ENCODE measurements at regions not wholly inside any gene's neighbourhood (a gene's known extent, or its start where the extent isn't known, plus 50 kb on each side); places are given as distances from the start of the nearest gene placed in this dataset.

GRCh38 chr9:85118990-85119755 lies 449.6 kb downstream of the NTRK2 start:
- Histone ChIP-seq H3K9ac (ENCODE audit: low read length) (no peak overlapping the region), H3K4me3 (ENCODE audit: low read length) (no peak overlapping the region), H3K9me3 (ENCODE audit: low read length) (no peaks in the 10 kb centered on the region), H3K4me1 (ENCODE audit: low read length) (no peaks in the 10 kb centered on the region), H3K27ac (ENCODE audit: low read length) (no peak overlapping the region), H3K79me2 (ENCODE audit: low read length) (no peaks in the 10 kb centered on the region), H3K27me3 (ENCODE audit: low read length) (no peaks in the 10 kb centered on the region), H4K20me1 (ENCODE audit: insufficient read depth, low read depth, low read length) (no peaks in the 10 kb centered on the region), H2AFZ (ENCODE audit: low read length) (no peak overlapping the region), H3K9me2 (replicated peaks; ENCODE audit: insufficient read depth, low read length) (no peaks in the 10 kb centered on the region), H3K36me3 (ENCODE audit: insufficient read depth, low read length) (no peaks in the 10 kb centered on the region), H3K4me2 (ENCODE audit: low read depth, low read length, poor library complexity, severe bottlenecking) (no peak overlapping the region)
- DNase-seq = no peak

- no peak for DNase-seq
- no peak overlapping the region for H3K4me2 ChIP-seq (ENCODE audit: low read depth, low read length, poor library complexity, severe bottlenecking)
- H4K20me1 ChIP-seq (ENCODE audit: insufficient read depth, low read depth, low read length) = no peaks in the 10 kb centered on the region
- H3K27me3 ChIP-seq (ENCODE audit: low read length) = no peaks in the 10 kb centered on the region
- H2AFZ ChIP-seq (ENCODE audit: low read length) = no peak overlapping the region
- no peak overlapping the region for H3K9ac ChIP-seq (ENCODE audit: low read length)
- H3K4me3 ChIP-seq (ENCODE audit: low read length) = no peak overlapping the region
- no peaks in the 10 kb centered on the region for H3K36me3 ChIP-seq (ENCODE audit: insufficient read depth, low read length)
- H3K9me3 ChIP-seq (ENCODE audit: low read length) = no peaks in the 10 kb centered on the region
- H3K79me2 ChIP-seq (ENCODE audit: low read length) = no peaks in the 10 kb centered on the region
- H3K4me1 ChIP-seq (ENCODE audit: low read length) = no peaks in the 10 kb centered on the region
- no peaks in the 10 kb centered on the region for H3K9me2 ChIP-seq (replicated peaks; ENCODE audit: insufficient read depth, low read length)
- H3K27ac ChIP-seq (ENCODE audit: low read length) = no peak overlapping the region
These were observed 448.3 kb downstream of the NTRK2 start for GRCh38 chr9:85117831-85118230.

- Histone ChIP-seq H3K4me1 (ENCODE audit: low read length) (no peaks in the 10 kb centered on the region), H3K79me2 (ENCODE audit: low read length) (no peaks in the 10 kb centered on the region), H3K27ac (ENCODE audit: low read length) (no peak overlapping the region), H2AFZ (ENCODE audit: low read length) (no peak overlapping the region), H3K27me3 (ENCODE audit: low read length) (no peaks in the 10 kb centered on the region), H3K4me3 (ENCODE audit: low read length) (no peak overlapping the region), H3K9me3 (ENCODE audit: low read length) (no peaks in the 10 kb centered on the region), H3K9me2 (replicated peaks; ENCODE audit: insufficient read depth, low read length) (no peaks in the 10 kb centered on the region), H3K4me2 (ENCODE audit: low read depth, low read length, poor library complexity, severe bottlenecking) (no peak overlapping the region), H3K36me3 (ENCODE audit: insufficient read depth, low read length) (no peaks in the 10 kb centered on the region), H3K9ac (ENCODE audit: low read length) (no peak overlapping the region), H4K20me1 (ENCODE audit: insufficient read depth, low read depth, low read length) (no peaks in the 10 kb centered on the region)
- no peak for DNase-seq
These were observed 445.9 kb downstream of the NTRK2 start for GRCh38 chr9:85115473-85115872.

GRCh38 chr9:85114799-85115198 lies 445.3 kb downstream of the NTRK2 start:
- DNase-seq = no peak
- Histone ChIP-seq H3K4me1 (ENCODE audit: low read length) (no peaks in the 10 kb centered on the region), H3K79me2 (ENCODE audit: low read length) (no peaks in the 10 kb centered on the region), H3K9ac (ENCODE audit: low read length) (no peak overlapping the region), H3K4me3 (ENCODE audit: low read length) (no peak overlapping the region), H4K20me1 (ENCODE audit: insufficient read depth, low read depth, low read length) (no peaks in the 10 kb centered on the region), H3K9me3 (ENCODE audit: low read length) (no peaks in the 10 kb centered on the region), H3K27ac (ENCODE audit: low read length) (no peak overlapping the region), H3K4me2 (ENCODE audit: low read depth, low read length, poor library complexity, severe bottlenecking) (no peak overlapping the region), H3K27me3 (ENCODE audit: low read length) (no peaks in the 10 kb centered on the region), H3K36me3 (ENCODE audit: insufficient read depth, low read length) (no peaks in the 10 kb centered on the region), H3K9me2 (replicated peaks; ENCODE audit: insufficient read depth, low read length) (no peaks in the 10 kb centered on the region), H2AFZ (ENCODE audit: low read length) (no peak overlapping the region)

DNA sequence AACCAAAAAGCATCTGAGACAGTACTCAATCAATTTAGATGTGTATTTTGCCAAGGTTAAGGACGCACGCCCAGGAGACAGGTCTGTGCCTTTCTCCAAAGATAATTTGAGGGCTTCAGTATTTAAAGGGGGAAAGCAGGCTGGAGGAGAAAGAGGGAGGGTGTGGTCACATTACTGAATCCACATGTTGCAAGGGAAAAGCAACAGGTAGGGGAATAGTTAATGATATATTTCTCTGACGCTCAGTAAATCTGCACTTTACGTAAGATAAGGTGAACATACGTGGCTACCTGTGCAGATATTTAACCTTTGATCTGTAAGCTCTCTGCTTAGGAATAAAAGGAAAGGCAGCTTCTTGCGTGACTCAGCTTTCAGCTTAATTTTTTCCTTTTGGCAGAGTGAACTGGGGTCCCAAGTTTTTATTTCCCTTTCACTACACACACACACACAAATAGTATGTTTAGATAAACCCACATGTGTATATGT lies 443.4 kb downstream of the NTRK2 start:
- H3K9me2 ChIP-seq (replicated peaks; ENCODE audit: insufficient read depth, low read length) = no peaks in the 10 kb centered on the region
- H3K36me3 ChIP-seq (ENCODE audit: insufficient read depth, low read length) = no peaks in the 10 kb centered on the region
- DNase-seq = no peak
- H3K4me2 ChIP-seq (ENCODE audit: low read depth, low read length, poor library complexity, severe bottlenecking) = no peak overlapping the region
- no peak overlapping the region for H3K9ac ChIP-seq (ENCODE audit: low read length)
- H3K9me3 ChIP-seq (ENCODE audit: low read length) = no peaks in the 10 kb centered on the region
- H4K20me1 ChIP-seq (ENCODE audit: insufficient read depth, low read depth, low read length) = no peaks in the 10 kb centered on the region
- H2AFZ ChIP-seq (ENCODE audit: low read length) = no peak overlapping the region
- no peak overlapping the region for H3K4me3 ChIP-seq (ENCODE audit: low read length)
- no peaks in the 10 kb centered on the region for H3K4me1 ChIP-seq (ENCODE audit: low read length)
- H3K27ac ChIP-seq (ENCODE audit: low read length) = no peak overlapping the region
- no peaks in the 10 kb centered on the region for H3K27me3 ChIP-seq (ENCODE audit: low read length)
- H3K79me2 ChIP-seq (ENCODE audit: low read length) = no peaks in the 10 kb centered on the region

GRCh38 chr9:85112391-85112790 lies 442.9 kb downstream of the NTRK2 start:
- Histone ChIP-seq H3K4me3 (ENCODE audit: low read length) (no peak overlapping the region), H3K9me2 (replicated peaks; ENCODE audit: insufficient read depth, low read length) (no peaks in the 10 kb centered on the region), H4K20me1 (ENCODE audit: insufficient read depth, low read depth, low read length) (no peaks in the 10 kb centered on the region), H3K27ac (ENCODE audit: low read length) (no peak overlapping the region), H3K4me1 (ENCODE audit: low read length) (no peaks in the 10 kb centered on the region), H2AFZ (ENCODE audit: low read length) (no peak overlapping the region), H3K36me3 (ENCODE audit: insufficient read depth, low read length) (no peaks in the 10 kb centered on the region), H3K9ac (ENCODE audit: low read length) (no peak overlapping the region), H3K9me3 (ENCODE audit: low read length) (no peaks in the 10 kb centered on the region), H3K4me2 (ENCODE audit: low read depth, low read length, poor library complexity, severe bottlenecking) (no peak overlapping the region), H3K79me2 (ENCODE audit: low read length) (no peaks in the 10 kb centered on the region), H3K27me3 (ENCODE audit: low read length) (no peaks in the 10 kb centered on the region)
- no peak for DNase-seq

DNA sequence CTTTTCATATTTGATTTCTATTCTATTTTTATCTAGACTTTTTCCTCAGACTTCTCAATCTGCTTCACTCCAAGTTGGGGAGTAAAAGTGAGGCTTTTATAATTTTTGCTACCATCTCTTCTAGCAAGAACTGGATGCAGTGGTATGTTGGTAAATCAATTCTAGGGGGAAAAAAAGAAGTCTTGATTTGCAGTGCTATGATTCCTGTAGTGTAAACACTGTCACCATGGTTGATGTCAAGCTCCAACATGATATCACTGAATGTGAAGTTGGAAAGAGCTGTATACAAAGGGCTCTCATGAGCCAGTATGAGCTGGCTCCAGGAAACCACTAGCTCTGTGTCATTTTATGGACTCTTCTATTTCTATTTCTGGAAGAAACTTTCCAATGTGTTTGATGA lies 439.2 kb downstream of the NTRK2 start:
- Histone ChIP-seq H3K9me2 (replicated peaks; ENCODE audit: insufficient read depth, low read length) (no peaks in the 10 kb centered on the region), H3K4me1 (ENCODE audit: low read length) (no peaks in the 10 kb centered on the region), H3K27me3 (ENCODE audit: low read length) (no peaks in the 10 kb centered on the region), H3K4me3 (ENCODE audit: low read length) (no peak overlapping the region), H3K4me2 (ENCODE audit: low read depth, low read length, poor library complexity, severe bottlenecking) (no peak overlapping the region), H3K79me2 (ENCODE audit: low read length) (no peaks in the 10 kb centered on the region), H3K27ac (ENCODE audit: low read length) (no peak overlapping the region), H2AFZ (ENCODE audit: low read length) (no peak overlapping the region), H3K9ac (ENCODE audit: low read length) (no peak overlapping the region), H3K36me3 (ENCODE audit: insufficient read depth, low read length) (no peaks in the 10 kb centered on the region), H4K20me1 (ENCODE audit: insufficient read depth, low read depth, low read length) (no peaks in the 10 kb centered on the region), H3K9me3 (ENCODE audit: low read length) (no peaks in the 10 kb centered on the region)
- DNase-seq = no peak

GRCh38 chr9:85108229-85108628 lies 438.7 kb downstream of the NTRK2 start:
- Histone ChIP-seq H4K20me1 (ENCODE audit: insufficient read depth, low read depth, low read length) (no peaks in the 10 kb centered on the region), H3K27me3 (ENCODE audit: low read length) (no peaks in the 10 kb centered on the region), H3K9me2 (replicated peaks; ENCODE audit: insufficient read depth, low read length) (no peaks in the 10 kb centered on the region), H3K27ac (ENCODE audit: low read length) (no peak overlapping the region), H2AFZ (ENCODE audit: low read length) (no peak overlapping the region), H3K9ac (ENCODE audit: low read length) (no peak overlapping the region), H3K4me3 (ENCODE audit: low read length) (no peak overlapping the region), H3K9me3 (ENCODE audit: low read length) (no peaks in the 10 kb centered on the region), H3K79me2 (ENCODE audit: low read length) (no peaks in the 10 kb centered on the region), H3K36me3 (ENCODE audit: insufficient read depth, low read length) (no peaks in the 10 kb centered on the region), H3K4me1 (ENCODE audit: low read length) (no peaks in the 10 kb centered on the region), H3K4me2 (ENCODE audit: low read depth, low read length, poor library complexity, severe bottlenecking) (no peak overlapping the region)
- DNase-seq = peak; percentile 49
